ENCODE measurements at regions not wholly inside any gene's neighbourhood (a gene's known extent, or its start where the extent isn't known, plus 50 kb on each side); places are given as distances from the start of the nearest gene placed in this dataset.

DNA sequence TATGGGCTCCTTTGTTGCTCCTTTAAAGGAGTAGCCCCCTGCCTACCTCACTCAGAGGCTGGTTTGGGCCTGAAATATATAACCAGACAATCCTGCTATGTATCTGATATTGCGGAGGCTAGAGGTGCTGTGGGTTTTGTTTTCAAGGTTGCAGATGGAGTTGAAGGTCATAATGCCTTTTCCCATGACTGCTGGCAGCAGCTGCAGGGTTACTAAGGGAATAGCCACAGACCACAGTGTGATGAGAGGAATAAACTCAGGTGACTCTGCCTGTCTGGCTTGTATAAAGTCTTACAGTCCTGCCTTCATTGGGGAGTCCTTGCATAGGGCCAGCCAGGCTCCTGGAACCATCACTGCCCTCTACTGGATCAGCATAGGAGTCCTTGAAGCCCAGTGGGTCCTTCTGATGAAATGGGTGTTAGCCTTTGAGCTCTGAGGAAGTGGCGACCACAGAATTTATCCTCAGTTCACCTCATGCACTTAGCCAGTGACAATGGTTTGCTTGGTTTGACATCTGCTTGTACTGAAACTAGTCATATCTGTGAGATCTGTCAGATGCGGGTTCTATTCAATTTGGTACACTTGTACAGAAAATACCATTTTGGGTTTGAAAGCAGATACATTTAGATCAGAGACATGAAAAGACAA is 174.4 kb upstream of the HMCN1 start:
- dilution Hi-C loops (cut with MboI; ENCODE audit: extremely low pct_ligation_motif_present, low sequenced_read_pairs) (no loop called here), intact Hi-C loops (cut with micrococcal nuclease) (no loop called here)
- no peaks in the 10 kb centered on the region for H3K79me2 ChIP-seq (ENCODE audit: control insufficient read depth, insufficient read depth, low read length)
- peak; percentile 78 for FAIRE-seq
- no peaks in the 10 kb centered on the region for H3K9me1 ChIP-seq (replicated peaks; ENCODE audit: control insufficient read depth, extremely low read depth, insufficient read depth, low read length)
- POLR2A ChIA-PET: no interaction called here
- CTCF ChIA-PET: interaction anchor here (0.6 to 2.2 kb wide), 19 partner anchors 9 to 321 kb away, joined by 3 to 10 read pairs (median 4); partner anchors contain the start of gene IVNS1ABP
- no peak overlapping the region for H2AFZ ChIP-seq (ENCODE audit: low read depth, low read length)
- H4K20me1 ChIP-seq (replicated peaks; ENCODE audit: control insufficient read depth, extremely low read depth, insufficient read depth, low read length): no peaks in the 10 kb centered on the region
- H3K4me1 ChIP-seq (ENCODE audit: control insufficient read depth, extremely low read depth, insufficient read depth, low read length): no peaks in the 10 kb centered on the region
- no peak overlapping the region for H3K27ac ChIP-seq (ENCODE audit: insufficient read depth, low read depth, low read length)
- H3K9ac ChIP-seq (replicated peaks; ENCODE audit: extremely low read depth, insufficient read depth, low read length): no peak overlapping the region
- TF ChIP-seq, protein P1, sequence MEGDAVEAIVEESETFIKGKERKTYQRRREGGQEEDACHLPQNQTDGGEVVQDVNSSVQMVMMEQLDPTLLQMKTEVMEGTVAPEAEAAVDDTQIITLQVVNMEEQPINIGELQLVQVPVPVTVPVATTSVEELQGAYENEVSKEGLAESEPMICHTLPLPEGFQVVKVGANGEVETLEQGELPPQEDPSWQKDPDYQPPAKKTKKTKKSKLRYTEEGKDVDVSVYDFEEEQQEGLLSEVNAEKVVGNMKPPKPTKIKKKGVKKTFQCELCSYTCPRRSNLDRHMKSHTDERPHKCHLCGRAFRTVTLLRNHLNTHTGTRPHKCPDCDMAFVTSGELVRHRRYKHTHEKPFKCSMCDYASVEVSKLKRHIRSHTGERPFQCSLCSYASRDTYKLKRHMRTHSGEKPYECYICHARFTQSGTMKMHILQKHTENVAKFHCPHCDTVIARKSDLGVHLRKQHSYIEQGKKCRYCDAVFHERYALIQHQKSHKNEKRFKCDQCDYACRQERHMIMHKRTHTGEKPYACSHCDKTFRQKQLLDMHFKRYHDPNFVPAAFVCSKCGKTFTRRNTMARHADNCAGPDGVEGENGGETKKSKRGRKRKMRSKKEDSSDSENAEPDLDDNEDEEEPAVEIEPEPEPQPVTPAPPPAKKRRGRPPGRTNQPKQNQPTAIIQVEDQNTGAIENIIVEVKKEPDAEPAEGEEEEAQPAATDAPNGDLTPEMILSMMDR (IDR thresholded peaks at IDR 0.05; ENCODE audit: extremely low read depth in 1 of 2, insufficient read depth in 1 of 2, low read depth in 1 of 2, low read length in 2 of 2): peak; percentile 22 to 46
- TF ChIP-seq POLR2A (IDR thresholded peaks at IDR 0.05; ENCODE audit: low read depth, low read length): no peak
- no peak overlapping the region for H3K4me3 ChIP-seq (replicated peaks in 1 of 3; ENCODE audit: insufficient read depth in 1 of 3, low read depth in 1 of 3, low read length in 3 of 3)
- H3K27me3 ChIP-seq (ENCODE audit: control insufficient read depth in 2 of 2, insufficient read depth in 2 of 2, low read length in 2 of 2): no peaks in the 10 kb centered on the region
- no peaks in the 10 kb centered on the region for H3K9me3 ChIP-seq (replicated peaks; ENCODE audit: control insufficient read depth, insufficient read depth, low read length)
- H3K4me2 ChIP-seq (ENCODE audit: insufficient read depth, low read length): no peak overlapping the region
- peak; percentile 51 for DNase-seq (ENCODE audit: low read depth, low spot score)
- H3K36me3 ChIP-seq (ENCODE audit: control insufficient read depth in 2 of 2, extremely low read depth in 1 of 2, insufficient read depth in 2 of 2, low read length in 2 of 2): no peaks in the 10 kb centered on the region
- BruUV-seq (replicated peaks): no TSS peak

DNA sequence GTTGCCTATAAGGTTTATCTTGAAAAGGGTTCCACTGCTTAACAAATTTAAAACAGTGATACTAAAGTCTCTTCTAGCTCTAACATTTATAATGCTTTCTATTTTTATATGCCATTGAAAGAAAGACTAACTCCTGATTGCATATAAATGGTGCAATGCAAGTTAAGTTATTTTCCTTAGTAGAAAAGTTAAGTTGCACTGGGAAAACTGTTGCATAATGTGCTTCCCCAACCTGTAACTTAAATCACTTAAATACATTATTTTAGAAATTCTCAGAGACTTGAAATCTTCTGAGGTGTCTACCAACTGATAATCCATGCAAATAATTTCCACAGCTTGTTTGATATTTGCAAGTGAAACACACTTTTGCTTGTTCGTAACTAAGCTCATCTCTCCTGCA is 175.0 kb upstream of the HMCN1 start:
- dilution Hi-C loops (cut with MboI; ENCODE audit: extremely low pct_ligation_motif_present, low sequenced_read_pairs) (no loop called here), intact Hi-C loops (cut with micrococcal nuclease) (no loop called here)
- no peak overlapping the region for H3K4me3 ChIP-seq (replicated peaks in 1 of 3; ENCODE audit: insufficient read depth in 1 of 3, low read depth in 1 of 3, low read length in 3 of 3)
- no peak overlapping the region for H3K9ac ChIP-seq (replicated peaks; ENCODE audit: extremely low read depth, insufficient read depth, low read length)
- DNase-seq (ENCODE audit: low read depth, low spot score): no peak
- H3K9me3 ChIP-seq (replicated peaks; ENCODE audit: control insufficient read depth, insufficient read depth, low read length): no peaks in the 10 kb centered on the region
- H2AFZ ChIP-seq (ENCODE audit: low read depth, low read length): no peak overlapping the region
- no peaks in the 10 kb centered on the region for H3K27me3 ChIP-seq (ENCODE audit: control insufficient read depth in 2 of 2, insufficient read depth in 2 of 2, low read length in 2 of 2)
- TF ChIP-seq POLR2AphosphoS5 (IDR thresholded peaks at IDR 0.05; ENCODE audit: insufficient read depth, low read depth, low read length): no peak
- TF ChIP-seq, protein P2, sequence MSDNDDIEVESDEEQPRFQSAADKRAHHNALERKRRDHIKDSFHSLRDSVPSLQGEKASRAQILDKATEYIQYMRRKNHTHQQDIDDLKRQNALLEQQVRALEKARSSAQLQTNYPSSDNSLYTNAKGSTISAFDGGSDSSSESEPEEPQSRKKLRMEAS (IDR thresholded peaks at IDR 0.05; ENCODE audit: insufficient read depth, insufficient read length): no peak
- no peak for TF ChIP-seq GATA2 (IDR thresholded peaks at IDR 0.05; ENCODE audit: insufficient read depth, insufficient read length, low read depth, low read length)
- TF ChIP-seq, protein P1 (IDR thresholded peaks at IDR 0.05; ENCODE audit: extremely low read depth in 1 of 2, insufficient read depth in 1 of 2, low read depth in 1 of 2, low read length in 2 of 2): no peak
- TF ChIP-seq MYC (IDR thresholded peaks at IDR 0.05; ENCODE audit: low read depth, low read length): no peak
- no peak for TF ChIP-seq FOS (IDR thresholded peaks at IDR 0.05; ENCODE audit: borderline replicate concordance, insufficient read depth, low read length)
- no peak for TF ChIP-seq EZH2 (IDR thresholded peaks at IDR 0.05; ENCODE audit: borderline replicate concordance, low read depth, low read length, severe bottlenecking)
- TF ChIP-seq POLR2A (IDR thresholded peaks at IDR 0.05; ENCODE audit: low read depth, low read length): no peak
- no peak for TF ChIP-seq JUN (IDR thresholded peaks at IDR 0.05; ENCODE audit: borderline replicate concordance, insufficient read depth, insufficient read length, low read depth)
- CTCF ChIA-PET: interaction anchor here (1.0 to 1.7 kb wide), 4 partner anchors 111 to 321 kb away, joined by 3 to 7 read pairs (median 4); no protein-coding TSS in a partner anchor
- H3K9me1 ChIP-seq (replicated peaks; ENCODE audit: control insufficient read depth, extremely low read depth, insufficient read depth, low read length): no peaks in the 10 kb centered on the region
- no peaks in the 10 kb centered on the region for H3K4me1 ChIP-seq (ENCODE audit: control insufficient read depth, extremely low read depth, insufficient read depth, low read length)
- H3K27ac ChIP-seq (ENCODE audit: insufficient read depth, low read depth, low read length): no peak overlapping the region
- BruUV-seq (replicated peaks): no TSS peak
- no peaks in the 10 kb centered on the region for H3K79me2 ChIP-seq (ENCODE audit: control insufficient read depth, insufficient read depth, low read length)
- no peak for FAIRE-seq
- POLR2A ChIA-PET: no interaction called here
- no peak overlapping the region for H3K4me2 ChIP-seq (ENCODE audit: insufficient read depth, low read length)
- no peaks in the 10 kb centered on the region for H3K36me3 ChIP-seq (ENCODE audit: control insufficient read depth in 2 of 2, extremely low read depth in 1 of 2, insufficient read depth in 2 of 2, low read length in 2 of 2)
- no peaks in the 10 kb centered on the region for H4K20me1 ChIP-seq (replicated peaks; ENCODE audit: control insufficient read depth, extremely low read depth, insufficient read depth, low read length)

Data from endothelial cell of umbilical vein (primary cell).